Natural killer cell (primary cell): ENCODE measurements at regions not wholly inside any gene's neighbourhood (a gene's known extent, or its start where the extent isn't known, plus 50 kb on each side); places are given as distances from the start of the nearest gene placed in this dataset.

Experiments used
- ATAC-seq, 3 donors: fragments of 150-1000 bp in 2 of 3; fragments of 200-7000 bp in 1 of 3; cut with Tn5 transposase; 1 replicate in 1 of 3; 2 replicates in 2 of 3; pipeline ENCODE4 v1.10.0; 2021; ENCODE audit warnings: mild to moderate bottlenecking in 2 of 3, moderate library complexity in 2 of 3
- DNase-seq, 2 donors: peaks; one replicate each; pipeline versions ENCODE4 v3.0.0 to v3.0.0-alpha.2; 2013 to 2021; ENCODE audit warnings: mixed read lengths in 1 of 2
- H3K27ac ChIP-seq: one replicate; pipeline ENCODE4 v1.5.1; 2013; ENCODE audit warnings: mild to moderate bottlenecking, low read length
- H3K27me3 ChIP-seq: one replicate; pipeline ENCODE4 v1.6.1; 2013; ENCODE audit warnings: low read length; ENCODE audit not compliant: control insufficient read depth, insufficient read depth
- H3K36me3 ChIP-seq: one replicate; pipeline ENCODE4 v1.6.1; 2013; ENCODE audit warnings: low read length; ENCODE audit not compliant: control insufficient read depth, insufficient read depth
- H3K4me1 ChIP-seq: one replicate; pipeline ENCODE4 v1.6.1; 2013; ENCODE audit warnings: low read length; ENCODE audit not compliant: control insufficient read depth, insufficient read depth
- H3K4me3 ChIP-seq: one replicate; pipeline ENCODE4 v1.5.1; 2013; ENCODE audit warnings: low read length
- H3K9me3 ChIP-seq: one replicate; pipeline ENCODE4 v1.6.1; 2013; ENCODE audit warnings: low read length; ENCODE audit not compliant: control insufficient read depth, insufficient read depth
- H3K27ac Mint-ChIP-seq, 2 donors: one replicate each; pipeline ENCODE4 v1.8.0; 2022; ENCODE audit warnings: mild to moderate bottlenecking in 2 of 2, mixed read lengths in 2 of 2, moderate library complexity in 1 of 2
- H3K27me3 Mint-ChIP-seq, 2 donors: one replicate each; pipeline ENCODE4 v1.8.0; 2022; ENCODE audit warnings: low read depth in 2 of 2, mixed read lengths in 2 of 2
- H3K36me3 Mint-ChIP-seq: one replicate; pipeline ENCODE4 v1.8.0; 2022; ENCODE audit warnings: mixed read lengths
- H3K4me1 Mint-ChIP-seq, 2 donors: one replicate each; pipeline ENCODE4 v1.8.0; 2022; ENCODE audit warnings: mixed read lengths in 2 of 2
- H3K4me3 Mint-ChIP-seq: one replicate; pipeline ENCODE4 v1.8.0; 2022; ENCODE audit warnings: mild to moderate bottlenecking, moderate library complexity, mixed read lengths
- H3K9me3 Mint-ChIP-seq, 2 donors: one replicate each; pipeline ENCODE4 v1.8.0; 2022; ENCODE audit warnings: mixed read lengths in 2 of 2
- WGBS: methylation state at CpG from one replicate; pipeline ENCODE4 v1.1.7; 2013; ENCODE audit warnings: missing lambda C conversion rate; ENCODE audit not compliant: insufficient coverage; 5-methylcytosine and 5-hydroxymethylcytosine counted together
- intact Hi-C: fragments of 100-400 bp; cut with micrococcal nuclease; formaldehyde crosslinking; loops from one replicate; pipeline ENCODE4 v1.14.2; 2022
- TF ChIP-seq, protein P1 (sequence below): fragments of 200-600 bp; IDR thresholded peaks from one replicate; pipeline ENCODE4 v1.8.0; 2022; ENCODE audit warnings: antibody characterized with exemption

DNA sequence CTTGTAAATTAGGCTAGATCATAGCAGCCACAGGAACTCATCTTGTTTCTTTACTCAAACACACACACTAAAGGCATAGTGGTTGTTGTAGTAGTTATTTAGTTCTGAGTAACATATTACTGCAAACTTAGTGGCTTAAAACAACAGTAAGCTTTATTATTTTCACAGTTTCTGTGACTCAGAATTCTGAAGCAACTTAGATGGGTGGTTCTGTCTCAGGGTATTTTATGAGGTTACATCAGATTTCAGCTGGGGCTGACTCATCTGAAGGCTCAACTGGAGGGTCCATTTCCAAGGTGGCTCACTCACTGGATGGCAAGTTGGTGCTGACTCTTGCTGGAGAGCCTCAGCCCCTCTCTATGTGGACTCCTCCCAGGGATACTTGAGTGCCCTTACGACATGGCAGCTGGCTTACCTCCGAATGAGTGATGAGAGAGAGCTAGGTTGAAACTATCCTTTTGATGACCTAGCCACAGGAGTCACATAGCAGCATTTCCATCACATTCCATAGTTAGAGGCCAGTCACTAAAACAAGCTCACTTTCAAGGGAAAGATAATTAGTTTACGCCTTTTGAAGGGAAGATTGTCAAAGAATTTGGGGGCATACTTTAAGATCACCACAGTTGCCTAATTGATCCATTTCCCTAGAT is 101.0 kb upstream of the PRNP start:
- H3K27ac Mint-ChIP-seq, result no peak overlapping the region
- H3K9me3 Mint-ChIP-seq, result no peaks in the 10 kb centered on the region
- H3K4me3 Mint-ChIP-seq, result no peak overlapping the region
- H3K4me1 Mint-ChIP-seq, result no peaks in the 10 kb centered on the region
- 93% methylated on average over 3 of the region's 3 CpGs for WGBS
- H3K27ac ChIP-seq, result no peak overlapping the region
- TF ChIP-seq, protein P1, sequence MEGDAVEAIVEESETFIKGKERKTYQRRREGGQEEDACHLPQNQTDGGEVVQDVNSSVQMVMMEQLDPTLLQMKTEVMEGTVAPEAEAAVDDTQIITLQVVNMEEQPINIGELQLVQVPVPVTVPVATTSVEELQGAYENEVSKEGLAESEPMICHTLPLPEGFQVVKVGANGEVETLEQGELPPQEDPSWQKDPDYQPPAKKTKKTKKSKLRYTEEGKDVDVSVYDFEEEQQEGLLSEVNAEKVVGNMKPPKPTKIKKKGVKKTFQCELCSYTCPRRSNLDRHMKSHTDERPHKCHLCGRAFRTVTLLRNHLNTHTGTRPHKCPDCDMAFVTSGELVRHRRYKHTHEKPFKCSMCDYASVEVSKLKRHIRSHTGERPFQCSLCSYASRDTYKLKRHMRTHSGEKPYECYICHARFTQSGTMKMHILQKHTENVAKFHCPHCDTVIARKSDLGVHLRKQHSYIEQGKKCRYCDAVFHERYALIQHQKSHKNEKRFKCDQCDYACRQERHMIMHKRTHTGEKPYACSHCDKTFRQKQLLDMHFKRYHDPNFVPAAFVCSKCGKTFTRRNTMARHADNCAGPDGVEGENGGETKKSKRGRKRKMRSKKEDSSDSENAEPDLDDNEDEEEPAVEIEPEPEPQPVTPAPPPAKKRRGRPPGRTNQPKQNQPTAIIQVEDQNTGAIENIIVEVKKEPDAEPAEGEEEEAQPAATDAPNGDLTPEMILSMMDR, result no peak
- H3K9me3 ChIP-seq, result no peaks in the 10 kb centered on the region
- no peak overlapping the region for H3K4me3 ChIP-seq
- no peaks in the 10 kb centered on the region for H3K36me3 Mint-ChIP-seq
- peaks cover 4% of the 10 kb centered on the region for H3K27me3 ChIP-seq
- peaks cover 16 to 36% of the 10 kb centered on the region in 2 donors for H3K27me3 Mint-ChIP-seq
- H3K4me1 ChIP-seq, result no peaks in the 10 kb centered on the region
- DNase-seq, result no peak
- intact Hi-C loops, result no loop called here
- H3K36me3 ChIP-seq, result no peaks in the 10 kb centered on the region
- ATAC-seq, result no peak

GRCh38 chr20:4584510-4584909 is 101.7 kb upstream of the PRNP start:
- Histone ChIP-seq H3K4me3 (no peak overlapping the region), H3K27me3 (peaks cover 4% of the 10 kb centered on the region), H3K9me3 (no peaks in the 10 kb centered on the region), H3K4me1 (no peaks in the 10 kb centered on the region), H3K27ac (no peak overlapping the region), H3K36me3 (no peaks in the 10 kb centered on the region)
- 100% methylated on average over 1 of the region's 1 CpG for WGBS
- Mint-ChIP-seq H3K9me3 (no peaks in the 10 kb centered on the region), H3K4me3 (no peak overlapping the region), H3K36me3 (no peaks in the 10 kb centered on the region), H3K27ac (no peak overlapping the region), H3K27me3 (peaks cover 20 to 36% of the 10 kb centered on the region in 2 donors), H3K4me1 (no peaks in the 10 kb centered on the region)
- DNase-seq (no peak), ATAC-seq (no peak)
- intact Hi-C loops, result no loop called here
- TF ChIP-seq, protein P1, result no peak

- Mint-ChIP-seq H3K9me3 (no peaks in the 10 kb centered on the region), H3K4me1 (no peaks in the 10 kb centered on the region), H3K4me3 (no peak overlapping the region), H3K27ac (no peak overlapping the region), H3K27me3 (peaks cover 35 to 55% of the 10 kb centered on the region in 2 donors), H3K36me3 (no peaks in the 10 kb centered on the region)
- no peaks in the 10 kb centered on the region for H3K4me1 ChIP-seq
- DNase-seq (no peak), ATAC-seq (no peak)
- no peak overlapping the region for H3K27ac ChIP-seq
- no peak overlapping the region for H3K4me3 ChIP-seq
- no peaks in the 10 kb centered on the region for H3K36me3 ChIP-seq
- TF ChIP-seq, protein P1, result peak; percentile 12
- no peaks in the 10 kb centered on the region for H3K9me3 ChIP-seq
- H3K27me3 ChIP-seq, result peaks cover 4% of the 10 kb centered on the region
- 75% methylated on average over 5 of the region's 5 CpGs for WGBS
- intact Hi-C loops, result no loop called here
These were observed 104.4 kb upstream of the PRNP start for GRCh38 chr20:4581838-4582237.

GRCh38 chr20:4578375-4578774 is 107.9 kb upstream of the PRNP start:
- Mint-ChIP-seq H3K4me1 (peaks cover 0 to 6% of the 10 kb centered on the region in 2 donors), H3K27me3 (peaks cover 45 to 67% of the 10 kb centered on the region in 2 donors), H3K9me3 (no peaks in the 10 kb centered on the region), H3K4me3 (no peak overlapping the region), H3K27ac (no peak overlapping the region), H3K36me3 (no peaks in the 10 kb centered on the region)
- TF ChIP-seq, protein P1, result no peak
- intact Hi-C loops, result no loop called here
- H3K36me3 ChIP-seq, result no peaks in the 10 kb centered on the region
- ATAC-seq (no peak), DNase-seq (no peak)
- H3K27me3 ChIP-seq, result peaks cover 5% of the 10 kb centered on the region
- no peak overlapping the region for H3K4me3 ChIP-seq
- 80% methylated on average over 1 of the region's 1 CpG for WGBS
- no peak overlapping the region for H3K27ac ChIP-seq
- no peaks in the 10 kb centered on the region for H3K4me1 ChIP-seq
- H3K9me3 ChIP-seq, result no peaks in the 10 kb centered on the region
